ENCODE measurements at regions not wholly inside any gene's neighbourhood (a gene's known extent, or its start where the extent isn't known, plus 50 kb on each side); places are given as distances from the start of the nearest gene placed in this dataset.
"Not testable (repeated sequence)": the region's sequence is repeated elsewhere in the genome, so short reads cannot be mapped to it uniquely, and the experiment has no call there.

DNA sequence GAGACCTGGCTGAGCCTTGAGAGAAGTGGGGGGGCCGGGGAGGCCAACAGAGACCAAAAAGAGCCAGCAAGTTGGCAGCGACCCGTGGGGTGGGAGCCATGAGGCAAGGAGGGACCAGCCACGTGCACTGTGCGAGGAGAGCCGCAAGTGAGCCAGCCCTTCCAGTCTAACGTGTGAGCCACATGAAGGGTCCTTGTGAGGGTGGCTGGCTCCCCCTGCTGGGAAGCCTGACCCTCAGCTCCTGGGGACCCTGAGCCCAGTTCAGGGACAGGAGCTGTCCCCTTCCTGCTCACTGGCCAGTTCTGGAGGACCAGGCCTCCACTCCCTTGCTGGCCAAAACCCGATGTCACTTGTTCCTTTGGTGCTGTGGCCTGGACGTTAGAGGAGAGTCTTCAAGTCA is 246.6 kb upstream of the TP53TG3 start:
- H3K27ac Mint-ChIP-seq; H3K36me3 ChIP-seq (ENCODE audit: insufficient read depth, low read length); ATAC-seq (ENCODE audit: poor library complexity); H3K4me1 Mint-ChIP-seq (ENCODE audit: low read depth); H3K27ac ChIP-seq (ENCODE audit: low read depth in 1 of 2, low read length in 2 of 2); H3K4me3 Mint-ChIP-seq; intact Hi-C loops (cut with DNase I, micrococcal nuclease); H3K27me3 Mint-ChIP-seq; DNase-seq; H3K9me3 Mint-ChIP-seq; H3K4me1 ChIP-seq (ENCODE audit: insufficient read depth, low read length); H3K36me3 Mint-ChIP-seq (ENCODE audit: low read depth); H3K27me3 ChIP-seq (ENCODE audit: control insufficient read depth in 1 of 2, insufficient read depth in 2 of 2, low read length in 2 of 2); POLR2A ChIA-PET; CTCF ChIA-PET; H3K4me3 ChIP-seq (ENCODE audit: low read length); H3K9me3 ChIP-seq (ENCODE audit: control insufficient read depth in 1 of 2, insufficient read depth in 1 of 2, low read length in 2 of 2): not testable (repeated sequence)

DNA sequence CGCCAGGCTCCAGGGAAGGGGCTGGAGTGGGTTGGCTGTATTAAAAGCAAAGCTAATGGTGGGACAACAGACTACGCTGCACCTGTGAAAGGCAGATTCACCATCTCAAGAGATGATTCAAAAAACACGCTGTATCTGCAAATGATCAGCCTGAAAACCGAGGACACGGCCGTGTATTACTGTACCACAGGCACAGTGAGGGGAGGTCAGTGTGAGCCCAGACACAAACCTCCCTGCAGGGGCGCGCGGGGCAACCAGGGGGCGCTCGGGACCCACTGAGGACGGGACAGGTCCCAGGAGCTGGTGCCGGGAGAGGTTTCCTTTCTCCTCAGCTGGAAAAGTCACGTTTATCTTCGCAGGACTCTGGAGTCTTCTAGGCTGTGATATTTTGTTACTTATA is 239.4 kb upstream of the TP53TG3 start:
- H3K36me3 ChIP-seq (ENCODE audit: insufficient read depth, low read length); H3K4me3 Mint-ChIP-seq; H3K4me1 ChIP-seq (ENCODE audit: insufficient read depth, low read length); H3K27ac ChIP-seq (ENCODE audit: low read depth in 1 of 2, low read length in 2 of 2); intact Hi-C loops (cut with DNase I, micrococcal nuclease); H3K27me3 ChIP-seq (ENCODE audit: control insufficient read depth in 1 of 2, insufficient read depth in 2 of 2, low read length in 2 of 2); H3K9me3 Mint-ChIP-seq; H3K27ac Mint-ChIP-seq; H3K4me1 Mint-ChIP-seq (ENCODE audit: low read depth); H3K27me3 Mint-ChIP-seq; DNase-seq; H3K36me3 Mint-ChIP-seq (ENCODE audit: low read depth); H3K9me3 ChIP-seq (ENCODE audit: control insufficient read depth in 1 of 2, insufficient read depth in 1 of 2, low read length in 2 of 2); POLR2A ChIA-PET; CTCF ChIA-PET; H3K4me3 ChIP-seq (ENCODE audit: low read length); ATAC-seq (ENCODE audit: poor library complexity): not testable (repeated sequence)

DNA sequence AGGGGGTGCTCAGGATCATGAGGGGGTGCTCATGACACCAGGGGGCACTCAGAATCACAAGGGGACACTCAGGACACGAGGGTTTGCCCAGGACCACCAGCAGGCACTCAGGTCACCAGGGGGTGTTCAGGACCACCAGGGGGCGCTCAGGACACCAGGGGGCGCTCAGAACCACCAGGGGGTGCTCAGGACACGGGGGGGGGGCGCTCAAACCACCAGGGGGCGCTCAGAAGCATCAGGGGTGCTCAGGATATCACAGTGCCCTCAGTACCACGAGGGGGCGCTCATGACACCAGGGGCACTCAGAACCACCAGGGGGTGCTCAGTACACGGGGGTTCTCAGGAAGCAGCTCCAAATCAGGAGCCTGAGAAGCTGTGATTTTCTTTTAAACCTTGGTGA is 221.8 kb upstream of the TP53TG3 start:
- H3K27me3 Mint-ChIP-seq; H3K4me3 Mint-ChIP-seq; ATAC-seq (ENCODE audit: poor library complexity); intact Hi-C loops (cut with DNase I, micrococcal nuclease); H3K27ac Mint-ChIP-seq; H3K4me3 ChIP-seq (ENCODE audit: low read length); H3K4me1 Mint-ChIP-seq (ENCODE audit: low read depth); H3K9me3 Mint-ChIP-seq; POLR2A ChIA-PET; CTCF ChIA-PET; H3K4me1 ChIP-seq (ENCODE audit: insufficient read depth, low read length); H3K36me3 Mint-ChIP-seq (ENCODE audit: low read depth); H3K9me3 ChIP-seq (ENCODE audit: control insufficient read depth in 1 of 2, insufficient read depth in 1 of 2, low read length in 2 of 2); H3K27ac ChIP-seq (ENCODE audit: low read depth in 1 of 2, low read length in 2 of 2); H3K27me3 ChIP-seq (ENCODE audit: control insufficient read depth in 1 of 2, insufficient read depth in 2 of 2, low read length in 2 of 2); H3K36me3 ChIP-seq (ENCODE audit: insufficient read depth, low read length): not testable (repeated sequence)
- DNase-seq: peak in 1 of 14 experiments; percentile 7

DNA sequence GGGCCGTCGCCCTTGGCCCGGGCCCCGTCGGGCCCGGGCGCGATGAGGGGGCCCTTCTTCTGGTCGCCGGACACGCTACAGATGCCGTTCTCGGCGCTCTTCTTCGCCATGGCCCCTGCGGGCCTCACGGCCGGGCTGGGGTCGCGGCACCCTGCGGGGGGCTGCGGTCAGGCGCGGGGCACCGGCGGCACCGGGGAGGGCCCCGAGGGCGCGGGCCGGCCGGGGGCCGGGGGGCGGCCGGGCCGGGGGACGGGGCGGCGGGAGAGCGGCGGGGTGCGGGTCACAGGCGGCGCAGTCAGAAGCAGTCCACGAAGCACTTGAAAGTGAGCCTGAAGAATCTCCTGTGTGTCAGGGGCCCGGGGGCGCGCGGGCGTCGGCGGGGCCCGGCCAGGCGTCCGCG is 209.4 kb upstream of the TP53TG3 start:
- intact Hi-C loops (cut with DNase I, micrococcal nuclease); H3K27ac Mint-ChIP-seq; H3K27me3 Mint-ChIP-seq; DNase-seq; ATAC-seq (ENCODE audit: poor library complexity); H3K9me3 Mint-ChIP-seq; H3K27ac ChIP-seq (ENCODE audit: low read depth in 1 of 2, low read length in 2 of 2); POLR2A ChIA-PET; H3K4me1 ChIP-seq (ENCODE audit: insufficient read depth, low read length); H3K9me3 ChIP-seq (ENCODE audit: control insufficient read depth in 1 of 2, insufficient read depth in 1 of 2, low read length in 2 of 2); H3K4me3 Mint-ChIP-seq; CTCF ChIA-PET; H3K4me3 ChIP-seq (ENCODE audit: low read length); H3K36me3 ChIP-seq (ENCODE audit: insufficient read depth, low read length); H3K27me3 ChIP-seq (ENCODE audit: control insufficient read depth in 1 of 2, insufficient read depth in 2 of 2, low read length in 2 of 2); H3K36me3 Mint-ChIP-seq (ENCODE audit: low read depth); H3K4me1 Mint-ChIP-seq (ENCODE audit: low read depth): not testable (repeated sequence)

DNA sequence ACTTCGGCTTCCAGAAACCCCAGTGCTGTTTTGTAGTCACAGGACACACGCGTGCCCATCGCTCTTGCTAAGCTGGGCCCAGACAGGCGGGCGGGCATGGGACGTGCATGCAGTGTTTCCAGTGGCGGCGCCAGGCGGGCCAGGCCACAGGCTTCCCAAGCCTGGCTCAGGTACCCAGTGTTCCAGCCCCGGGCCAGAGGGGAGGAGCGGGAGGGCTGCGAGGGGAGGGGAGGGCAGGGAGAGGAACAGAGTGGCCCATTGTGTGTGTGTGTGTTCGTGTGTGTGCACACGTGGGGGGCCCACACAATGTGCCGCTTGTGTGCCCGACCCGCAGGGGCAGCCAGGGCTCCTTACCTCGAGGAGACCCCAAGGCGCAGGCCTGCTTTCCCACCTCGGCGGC is 208.6 kb upstream of the TP53TG3 start:
- H3K27ac ChIP-seq (ENCODE audit: low read depth in 1 of 2, low read length in 2 of 2); DNase-seq; intact Hi-C loops (cut with DNase I, micrococcal nuclease); H3K4me1 ChIP-seq (ENCODE audit: insufficient read depth, low read length); H3K9me3 ChIP-seq (ENCODE audit: control insufficient read depth in 1 of 2, insufficient read depth in 1 of 2, low read length in 2 of 2); H3K27me3 ChIP-seq (ENCODE audit: control insufficient read depth in 1 of 2, insufficient read depth in 2 of 2, low read length in 2 of 2); H3K9me3 Mint-ChIP-seq; H3K4me1 Mint-ChIP-seq (ENCODE audit: low read depth); CTCF ChIA-PET; H3K4me3 ChIP-seq (ENCODE audit: low read length); ATAC-seq (ENCODE audit: poor library complexity); H3K27me3 Mint-ChIP-seq; H3K36me3 Mint-ChIP-seq (ENCODE audit: low read depth); H3K27ac Mint-ChIP-seq; H3K36me3 ChIP-seq (ENCODE audit: insufficient read depth, low read length); POLR2A ChIA-PET; H3K4me3 Mint-ChIP-seq: not testable (repeated sequence)

DNA sequence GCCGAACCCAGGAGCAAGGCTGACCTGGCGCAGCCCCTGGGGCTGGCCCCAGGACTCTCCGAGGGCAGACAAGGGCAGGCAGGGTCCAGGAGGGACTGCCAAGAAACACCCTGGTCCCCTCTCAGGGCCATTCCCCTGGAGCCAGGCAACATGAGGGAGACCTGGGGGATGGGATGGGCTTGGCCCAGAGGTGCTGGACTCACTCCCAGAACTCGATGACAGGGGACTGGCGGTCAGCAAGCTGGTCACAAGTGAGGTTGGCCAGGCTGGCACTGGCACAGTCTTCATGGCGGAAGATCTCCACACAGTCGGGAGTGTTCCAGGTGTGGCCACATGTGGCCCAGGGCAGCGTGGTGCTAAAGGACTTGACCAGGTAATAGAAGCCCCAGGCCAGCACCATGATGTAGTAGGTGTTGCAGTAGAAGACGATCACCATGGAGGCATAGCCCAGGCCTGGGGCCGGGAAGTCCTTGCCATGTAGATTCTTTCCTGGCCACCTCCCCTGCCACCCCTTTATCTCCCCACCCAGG is 206.4 kb upstream of the TP53TG3 start:
- H3K27ac ChIP-seq (ENCODE audit: low read depth in 1 of 2, low read length in 2 of 2); H3K27me3 ChIP-seq (ENCODE audit: control insufficient read depth in 1 of 2, insufficient read depth in 2 of 2, low read length in 2 of 2); H3K27me3 Mint-ChIP-seq; intact Hi-C loops (cut with DNase I, micrococcal nuclease); DNase-seq; H3K4me3 ChIP-seq (ENCODE audit: low read length); H3K36me3 ChIP-seq (ENCODE audit: insufficient read depth, low read length); H3K9me3 Mint-ChIP-seq; ATAC-seq (ENCODE audit: poor library complexity); H3K4me1 Mint-ChIP-seq (ENCODE audit: low read depth); CTCF ChIA-PET; POLR2A ChIA-PET; H3K36me3 Mint-ChIP-seq (ENCODE audit: low read depth); H3K4me3 Mint-ChIP-seq; H3K27ac Mint-ChIP-seq; H3K4me1 ChIP-seq (ENCODE audit: insufficient read depth, low read length); H3K9me3 ChIP-seq (ENCODE audit: control insufficient read depth in 1 of 2, insufficient read depth in 1 of 2, low read length in 2 of 2): not testable (repeated sequence)

DNA sequence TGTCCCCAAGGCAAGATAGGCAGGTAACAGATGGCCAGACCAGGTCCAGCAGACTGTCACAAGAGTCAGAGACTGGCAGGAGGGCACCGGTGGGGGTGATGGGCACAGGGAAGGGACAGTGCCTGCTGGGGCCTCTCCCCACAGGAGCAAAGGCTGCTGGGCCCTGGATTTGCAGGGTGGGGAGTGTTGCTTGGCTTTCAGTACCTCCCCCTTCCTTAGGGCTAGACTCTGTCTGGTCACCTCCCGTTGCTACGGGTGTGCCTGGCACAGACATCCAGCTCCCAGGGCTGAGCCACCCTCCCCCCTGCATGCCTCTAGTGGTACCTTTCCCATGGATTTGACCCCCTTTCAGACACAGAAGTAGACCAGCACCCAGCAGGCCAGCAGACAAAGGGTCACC is 205.7 kb upstream of the TP53TG3 start:
- DNase-seq; H3K27me3 ChIP-seq (ENCODE audit: control insufficient read depth in 1 of 2, insufficient read depth in 2 of 2, low read length in 2 of 2); ATAC-seq (ENCODE audit: poor library complexity); H3K27me3 Mint-ChIP-seq; intact Hi-C loops (cut with DNase I, micrococcal nuclease); H3K4me1 Mint-ChIP-seq (ENCODE audit: low read depth); H3K4me3 Mint-ChIP-seq; H3K9me3 Mint-ChIP-seq; H3K27ac Mint-ChIP-seq; POLR2A ChIA-PET; H3K36me3 ChIP-seq (ENCODE audit: insufficient read depth, low read length); H3K36me3 Mint-ChIP-seq (ENCODE audit: low read depth); H3K27ac ChIP-seq (ENCODE audit: low read depth in 1 of 2, low read length in 2 of 2); H3K4me1 ChIP-seq (ENCODE audit: insufficient read depth, low read length); H3K4me3 ChIP-seq (ENCODE audit: low read length); H3K9me3 ChIP-seq (ENCODE audit: control insufficient read depth in 1 of 2, insufficient read depth in 1 of 2, low read length in 2 of 2); CTCF ChIA-PET: not testable (repeated sequence)

Data from CD4-positive, alpha-beta T cell (primary cell).